GM12874 (cell line): ENCODE measurements at regions not wholly inside any gene's neighbourhood (a gene's known extent, or its start where the extent isn't known, plus 50 kb on each side); places are given as distances from the start of the nearest gene placed in this dataset.

Experiments used
- CTCF ChIP-seq: IDR thresholded peaks from 2 replicates; pipeline ENCODE4 v1.5.1; 2011; ENCODE audit warnings: low read depth, mild to moderate bottlenecking, control low read depth, low read length, moderate library complexity; ENCODE audit not compliant: insufficient read depth

DNA sequence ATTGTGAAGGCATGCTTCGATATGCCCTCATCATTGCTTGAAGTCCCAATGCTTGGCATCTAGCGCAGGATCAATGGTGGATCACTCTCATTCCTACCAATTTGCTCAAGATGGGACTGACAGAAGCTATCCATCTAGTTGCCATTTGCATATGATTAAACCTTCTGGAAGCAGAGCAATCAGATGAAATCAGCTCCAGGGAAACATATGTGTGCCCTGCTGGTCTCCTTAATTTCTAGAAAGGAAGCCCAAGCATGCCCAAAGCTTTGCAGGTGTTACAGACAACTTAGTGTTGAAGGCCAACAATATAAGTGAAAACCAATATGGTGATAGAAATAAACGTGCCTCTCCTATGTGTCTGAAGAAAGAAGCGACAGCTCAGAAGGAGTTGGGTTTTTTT is 350.0 kb upstream of the ERCC4 start:
- TF ChIP-seq CTCF: no peak

- TF ChIP-seq CTCF: no peak
Measured at GRCh38 chr16:13571036-13571435, 348.9 kb upstream of the ERCC4 start.

- TF ChIP-seq CTCF: no peak
Measured at GRCh38 chr16:13573903-13574302, 346.1 kb upstream of the ERCC4 start.

GRCh38 chr16:13586051-13586450 is 333.9 kb upstream of the ERCC4 start:
- TF ChIP-seq CTCF: no peak

DNA sequence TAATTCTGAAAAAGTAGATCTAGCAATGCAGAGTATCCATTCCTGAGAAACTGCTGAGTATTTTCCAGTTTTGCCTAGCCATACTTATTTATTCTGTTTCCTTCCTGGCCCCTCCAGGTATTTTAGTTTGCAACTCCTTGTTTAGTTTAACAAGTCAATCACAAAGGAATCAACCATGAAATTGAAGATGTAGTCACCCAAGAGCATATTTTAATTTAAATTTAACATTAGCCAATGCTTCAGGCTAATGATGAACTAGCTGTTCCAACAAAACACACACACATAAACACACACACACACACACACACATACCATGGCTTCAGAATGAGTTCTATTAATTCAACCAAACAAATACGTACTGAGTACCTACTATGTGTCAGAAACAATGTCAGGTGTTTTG is 332.8 kb upstream of the ERCC4 start:
- no peak for TF ChIP-seq CTCF

DNA sequence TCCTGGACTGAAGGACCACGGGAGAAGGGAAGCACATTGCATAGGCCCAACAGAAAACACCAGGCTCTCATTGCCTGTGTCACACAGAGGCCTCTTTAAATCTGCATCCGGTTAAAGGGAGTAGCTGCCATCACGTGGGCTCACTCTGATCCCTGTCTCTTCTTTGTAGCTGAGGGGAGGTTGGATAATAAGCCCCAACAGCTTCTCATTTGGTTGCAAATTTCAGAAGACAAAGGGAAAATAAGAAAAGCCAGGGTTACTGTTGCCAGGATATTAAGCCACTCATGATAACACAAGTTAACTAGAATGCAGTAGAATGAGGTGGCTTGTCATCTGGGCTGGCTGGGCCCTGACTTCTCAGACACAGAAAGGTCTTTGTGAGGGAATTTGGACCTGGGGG is 325.1 kb upstream of the ERCC4 start:
- TF ChIP-seq CTCF: no peak

DNA sequence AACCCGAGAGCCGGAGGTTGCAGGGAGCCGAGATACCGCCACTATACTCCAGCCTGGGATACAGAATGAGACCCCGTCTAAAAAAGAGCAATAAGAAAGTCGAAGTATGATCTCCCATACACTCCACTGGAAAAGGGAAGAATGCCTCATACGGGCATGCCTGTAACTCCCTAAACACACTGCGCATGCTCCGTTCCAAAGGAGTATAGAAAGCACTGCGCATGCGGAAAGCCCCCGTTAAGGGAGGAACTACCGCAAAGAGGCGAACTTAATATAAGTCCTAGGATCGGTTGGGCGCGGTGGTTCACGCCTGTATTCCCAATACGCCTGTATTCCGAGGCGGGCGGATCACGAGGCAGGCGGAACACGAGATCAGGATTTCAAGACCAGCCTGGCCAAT is 313.1 kb upstream of the ERCC4 start:
- no peak for TF ChIP-seq CTCF

DNA sequence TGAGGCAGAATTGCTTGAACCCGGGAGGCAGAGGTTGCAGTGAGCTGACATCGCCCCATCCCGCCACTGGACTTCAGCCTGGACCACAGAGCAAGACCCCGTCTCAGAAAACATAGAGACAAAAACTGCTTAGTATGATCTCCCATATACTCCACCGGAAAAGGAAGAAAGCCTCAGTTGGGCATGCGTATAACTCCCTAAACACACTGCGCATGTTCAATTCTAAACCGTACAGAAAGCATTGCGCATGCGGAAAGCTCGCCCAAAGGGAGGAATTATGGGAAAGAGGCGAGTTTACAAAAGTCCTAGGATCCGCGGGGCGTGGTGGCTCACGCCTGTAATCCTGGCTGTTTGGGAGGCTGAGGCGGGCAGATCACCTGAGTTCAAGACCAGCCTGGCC is 312.7 kb upstream of the ERCC4 start:
- TF ChIP-seq CTCF: no peak
